ENCODE measurements at regions not wholly inside any gene's neighbourhood (a gene's known extent, or its start where the extent isn't known, plus 50 kb on each side); places are given as distances from the start of the nearest gene placed in this dataset.

GRCh38 chr5:107304684-107305083 is 366.1 kb downstream of the EFNA5 start:
- H3K18ac ChIP-seq (ENCODE audit: insufficient read length, low read depth, low read length), result no peak overlapping the region
- H3K27me3 ChIP-seq (ENCODE audit: insufficient read depth, low read length), result no peaks in the 10 kb centered on the region
- no peak overlapping the region for H3K27ac Mint-ChIP-seq

More at GRCh38 chr5:107304684-107305083, 366.1 kb downstream of the EFNA5 start:
- Histone ChIP-seq H2AK5ac (ENCODE audit: insufficient read length, low read length) (no peak overlapping the region), H3K4me2 (ENCODE audit: insufficient read depth, insufficient read length, low read length) (no peak overlapping the region), H4K20me1 (ENCODE audit: control insufficient read depth, insufficient read depth, insufficient read length) (no peaks in the 10 kb centered on the region), H3K56ac (ENCODE audit: insufficient read length, low read depth, low read length) (no peak overlapping the region), H2BK20ac (ENCODE audit: low read depth, low read length, poor library complexity, severe bottlenecking) (no peak overlapping the region), H2AFZ (ENCODE audit: low read length) (no peak overlapping the region), H4K8ac (replicated peaks; ENCODE audit: insufficient read length, low read depth, low read length) (no peak overlapping the region), H3K14ac (ENCODE audit: insufficient read depth, low read length) (no peak overlapping the region), H3K79me2 (ENCODE audit: insufficient read depth, low read length) (no peaks in the 10 kb centered on the region), H2BK5ac (ENCODE audit: insufficient read length, low read length) (no peak overlapping the region), H3K23me2 (ENCODE audit: insufficient read length, low read depth, low read length, poor library complexity, severe bottlenecking) (no peaks in the 10 kb centered on the region), H3K4ac (ENCODE audit: low read depth, low read length) (no peak overlapping the region), H2BK15ac (ENCODE audit: low read depth, low read length) (no peak overlapping the region), H2BK120ac (ENCODE audit: low read depth, low read length, poor library complexity, severe bottlenecking) (no peak overlapping the region), H3K9me3 (ENCODE audit: control insufficient read depth, low read depth, low read length) (no peaks in the 10 kb centered on the region), H2BK12ac (ENCODE audit: insufficient read length, low read depth, low read length) (no peak overlapping the region), H3K9ac (ENCODE audit: extremely low read depth, insufficient read length, low read length) (no peak overlapping the region), H3K23ac (ENCODE audit: insufficient read length, low read depth, low read length) (no peak overlapping the region), H3K79me1 (ENCODE audit: insufficient read depth, low read depth, low read length, poor library complexity, severe bottlenecking) (no peaks in the 10 kb centered on the region), H3T11ph (ENCODE audit: low read length) (no peak overlapping the region), H4K91ac (ENCODE audit: insufficient read length, low read depth, low read length) (no peak overlapping the region), H3K27ac (ENCODE audit: insufficient read length, low read depth, low read length) (no peak overlapping the region), H4K5ac (ENCODE audit: insufficient read length, low read depth, low read length) (no peak overlapping the region), H3K4me1 (ENCODE audit: insufficient read depth, low read length) (no peaks in the 10 kb centered on the region)
- no peaks in the 10 kb centered on the region for H3K9me3 Mint-ChIP-seq
- no peak overlapping the region for H3K4me3 Mint-ChIP-seq
- no peaks in the 10 kb centered on the region for H3K27me3 Mint-ChIP-seq (ENCODE audit: low read depth)
- DNase-seq, result no peak
- TF ChIP-seq, protein P1, sequence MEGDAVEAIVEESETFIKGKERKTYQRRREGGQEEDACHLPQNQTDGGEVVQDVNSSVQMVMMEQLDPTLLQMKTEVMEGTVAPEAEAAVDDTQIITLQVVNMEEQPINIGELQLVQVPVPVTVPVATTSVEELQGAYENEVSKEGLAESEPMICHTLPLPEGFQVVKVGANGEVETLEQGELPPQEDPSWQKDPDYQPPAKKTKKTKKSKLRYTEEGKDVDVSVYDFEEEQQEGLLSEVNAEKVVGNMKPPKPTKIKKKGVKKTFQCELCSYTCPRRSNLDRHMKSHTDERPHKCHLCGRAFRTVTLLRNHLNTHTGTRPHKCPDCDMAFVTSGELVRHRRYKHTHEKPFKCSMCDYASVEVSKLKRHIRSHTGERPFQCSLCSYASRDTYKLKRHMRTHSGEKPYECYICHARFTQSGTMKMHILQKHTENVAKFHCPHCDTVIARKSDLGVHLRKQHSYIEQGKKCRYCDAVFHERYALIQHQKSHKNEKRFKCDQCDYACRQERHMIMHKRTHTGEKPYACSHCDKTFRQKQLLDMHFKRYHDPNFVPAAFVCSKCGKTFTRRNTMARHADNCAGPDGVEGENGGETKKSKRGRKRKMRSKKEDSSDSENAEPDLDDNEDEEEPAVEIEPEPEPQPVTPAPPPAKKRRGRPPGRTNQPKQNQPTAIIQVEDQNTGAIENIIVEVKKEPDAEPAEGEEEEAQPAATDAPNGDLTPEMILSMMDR (conservative IDR thresholded peaks at IDR 0.05), result no peak
- H3K36me3 Mint-ChIP-seq (ENCODE audit: insufficient read depth in 1 of 3, low read depth in 3 of 3), result no peaks in the 10 kb centered on the region
- peaks cover 9 to 11% of the 10 kb centered on the region in 2 experiments for H3K4me1 Mint-ChIP-seq
